ENCODE measurements at regions not wholly inside any gene's neighbourhood (a gene's known extent, or its start where the extent isn't known, plus 50 kb on each side); places are given as distances from the start of the nearest gene placed in this dataset.

- no peak overlapping the region for H3K4me3 ChIP-seq (replicated peaks in 1 of 2; ENCODE audit: low read depth in 2 of 2, low read length in 2 of 2)
- TF ChIP-seq, protein P1, sequence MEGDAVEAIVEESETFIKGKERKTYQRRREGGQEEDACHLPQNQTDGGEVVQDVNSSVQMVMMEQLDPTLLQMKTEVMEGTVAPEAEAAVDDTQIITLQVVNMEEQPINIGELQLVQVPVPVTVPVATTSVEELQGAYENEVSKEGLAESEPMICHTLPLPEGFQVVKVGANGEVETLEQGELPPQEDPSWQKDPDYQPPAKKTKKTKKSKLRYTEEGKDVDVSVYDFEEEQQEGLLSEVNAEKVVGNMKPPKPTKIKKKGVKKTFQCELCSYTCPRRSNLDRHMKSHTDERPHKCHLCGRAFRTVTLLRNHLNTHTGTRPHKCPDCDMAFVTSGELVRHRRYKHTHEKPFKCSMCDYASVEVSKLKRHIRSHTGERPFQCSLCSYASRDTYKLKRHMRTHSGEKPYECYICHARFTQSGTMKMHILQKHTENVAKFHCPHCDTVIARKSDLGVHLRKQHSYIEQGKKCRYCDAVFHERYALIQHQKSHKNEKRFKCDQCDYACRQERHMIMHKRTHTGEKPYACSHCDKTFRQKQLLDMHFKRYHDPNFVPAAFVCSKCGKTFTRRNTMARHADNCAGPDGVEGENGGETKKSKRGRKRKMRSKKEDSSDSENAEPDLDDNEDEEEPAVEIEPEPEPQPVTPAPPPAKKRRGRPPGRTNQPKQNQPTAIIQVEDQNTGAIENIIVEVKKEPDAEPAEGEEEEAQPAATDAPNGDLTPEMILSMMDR (IDR thresholded peaks at IDR 0.05; ENCODE audit: low read depth, low read length), result no peak
- no peak for DNase-seq (ENCODE audit: low read depth in 2 of 2)
Observed at GRCh38 chr2:175450029-175450760, 268.7 kb upstream of the ATP5MC3 start.

DNA sequence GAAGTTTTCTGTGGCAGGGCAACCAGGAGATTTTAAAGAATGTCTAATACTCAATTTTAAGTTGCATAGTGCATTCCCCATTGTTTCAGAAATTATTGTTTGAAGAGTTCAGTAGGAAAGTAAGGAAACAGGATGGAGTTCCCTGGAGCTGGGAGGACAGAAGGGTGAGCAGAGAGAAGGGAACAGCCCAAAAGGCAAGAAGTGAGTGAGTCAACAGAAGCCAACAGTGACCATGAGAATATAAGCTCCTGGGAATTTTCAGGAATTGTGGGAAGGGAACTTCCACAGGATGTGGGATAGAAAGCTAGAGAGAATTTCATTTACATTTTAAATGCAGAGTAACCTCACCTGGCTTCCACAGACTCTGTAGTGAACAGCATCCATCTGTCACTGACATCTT, 268.1 kb upstream of the ATP5MC3 start:
- DNase-seq (ENCODE audit: low read depth in 2 of 2), result no peak
- H3K4me3 ChIP-seq (replicated peaks in 1 of 2; ENCODE audit: low read depth in 2 of 2, low read length in 2 of 2), result no peak overlapping the region
- TF ChIP-seq, protein P1 (IDR thresholded peaks at IDR 0.05; ENCODE audit: low read depth, low read length), result no peak

DNA sequence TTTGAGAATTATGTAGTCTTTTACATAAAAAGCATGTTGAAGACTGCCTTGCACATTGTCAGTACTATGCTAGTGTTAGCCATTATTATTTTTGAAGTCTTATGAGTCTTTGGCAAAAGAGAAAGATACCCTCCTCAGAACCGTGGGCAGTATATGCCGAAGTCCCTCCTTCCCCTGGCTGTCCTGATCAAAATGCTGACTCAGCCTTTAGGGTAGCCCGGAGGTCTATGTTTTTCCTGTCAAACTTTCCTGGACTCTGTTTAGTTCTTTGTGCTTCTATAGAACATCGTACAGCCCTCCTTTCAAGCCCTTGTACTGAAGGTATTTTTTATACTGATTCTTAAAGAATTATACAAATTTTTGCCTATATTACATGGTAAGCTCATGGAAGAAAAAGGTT, 264.7 kb upstream of the ATP5MC3 start:
- H3K4me3 ChIP-seq (replicated peaks in 1 of 2; ENCODE audit: low read depth in 2 of 2, low read length in 2 of 2), result no peak overlapping the region
- TF ChIP-seq, protein P1 (IDR thresholded peaks at IDR 0.05; ENCODE audit: low read depth, low read length), result no peak
- no peak for DNase-seq (ENCODE audit: low read depth in 2 of 2)

DNA sequence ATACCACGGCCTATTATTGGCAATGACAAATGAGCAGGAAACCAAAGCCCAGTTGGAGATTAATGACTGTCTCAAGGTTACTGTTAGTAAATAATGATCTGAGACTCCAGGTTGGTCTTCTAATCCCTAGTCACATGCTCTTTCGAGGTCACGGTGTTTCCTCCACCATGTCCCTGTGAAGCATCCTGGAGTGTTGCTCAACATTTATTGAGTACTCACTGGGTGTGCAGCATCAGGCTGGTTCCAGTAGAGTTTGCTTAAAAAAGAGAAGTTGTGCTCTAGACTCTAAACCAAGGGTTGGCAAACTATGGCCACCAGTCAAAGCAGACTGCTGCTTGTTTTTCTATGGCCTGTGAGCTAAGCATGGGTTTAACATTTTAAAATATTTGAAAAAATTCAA, 263.8 kb upstream of the ATP5MC3 start:
- no peak for DNase-seq (ENCODE audit: low read depth in 2 of 2)
- TF ChIP-seq, protein P1 (IDR thresholded peaks at IDR 0.05; ENCODE audit: low read depth, low read length), result no peak
- H3K4me3 ChIP-seq (replicated peaks in 1 of 2; ENCODE audit: low read depth in 2 of 2, low read length in 2 of 2), result no peak overlapping the region

DNA sequence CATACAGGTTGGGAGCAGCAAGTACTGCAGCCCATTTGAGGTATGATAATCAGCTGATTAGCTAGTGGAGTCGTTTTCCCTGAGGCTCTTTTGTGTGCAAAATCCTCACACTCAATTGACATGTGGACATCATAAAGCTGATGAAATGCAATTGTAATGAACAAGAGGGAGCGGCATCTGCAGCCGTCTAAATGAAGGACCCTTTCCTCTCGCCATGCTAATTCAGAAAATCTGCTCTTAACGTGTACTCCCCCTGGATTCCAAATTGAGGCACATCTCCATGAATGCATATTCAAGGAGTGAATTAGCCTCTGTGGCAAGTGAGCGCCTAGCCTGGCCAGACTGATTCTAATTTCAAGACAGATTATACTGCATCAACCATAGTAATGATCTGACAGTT, 260.9 kb upstream of the ATP5MC3 start:
- no peak for DNase-seq (ENCODE audit: low read depth in 2 of 2)
- TF ChIP-seq, protein P1 (IDR thresholded peaks at IDR 0.05; ENCODE audit: low read depth, low read length), result no peak

DNA sequence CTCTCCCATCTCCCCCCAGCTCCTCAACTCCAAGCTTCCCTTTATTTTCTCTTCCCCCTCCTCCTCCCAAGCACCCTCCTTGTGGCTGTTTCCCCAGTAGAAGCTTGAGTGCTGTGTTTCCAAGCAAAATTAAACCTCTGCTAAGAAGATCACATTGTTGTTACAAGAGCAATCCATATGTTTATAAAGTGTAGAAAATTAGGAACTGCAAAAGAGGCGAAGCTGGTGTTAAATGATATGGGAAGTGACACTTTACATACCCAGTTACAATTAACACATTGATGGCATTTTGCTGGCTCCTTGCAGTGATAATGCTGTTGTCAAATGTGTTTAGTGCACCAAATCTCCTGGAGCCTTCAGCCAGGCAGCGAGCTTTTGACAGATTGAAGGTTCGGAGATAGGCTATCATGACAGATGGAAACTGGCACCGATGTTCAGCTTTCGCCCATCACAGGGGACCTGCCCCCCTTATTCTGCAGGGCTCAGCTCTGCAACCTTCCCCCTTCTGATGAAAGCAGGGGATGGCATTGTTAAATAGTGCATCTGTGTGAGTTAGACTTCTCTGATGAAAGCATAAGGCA, 259.8 kb upstream of the ATP5MC3 start:
- H3K4me3 ChIP-seq (replicated peaks in 1 of 2; ENCODE audit: low read depth in 2 of 2, low read length in 2 of 2), result no peak overlapping the region
- no peak for DNase-seq (ENCODE audit: low read depth in 2 of 2)
- TF ChIP-seq, protein P1 (IDR thresholded peaks at IDR 0.05; ENCODE audit: low read depth, low read length), result no peak

More for the DNA sequence above, 260.9 kb upstream of the ATP5MC3 start:
- H3K4me3 ChIP-seq (replicated peaks in 1 of 2; ENCODE audit: low read depth in 2 of 2, low read length in 2 of 2), result no peak overlapping the region

Data from cardiac fibroblast (primary cell).